ENCODE measurements at regions not wholly inside any gene's neighbourhood (a gene's known extent, or its start where the extent isn't known, plus 50 kb on each side); places are given as distances from the start of the nearest gene placed in this dataset.

DNA sequence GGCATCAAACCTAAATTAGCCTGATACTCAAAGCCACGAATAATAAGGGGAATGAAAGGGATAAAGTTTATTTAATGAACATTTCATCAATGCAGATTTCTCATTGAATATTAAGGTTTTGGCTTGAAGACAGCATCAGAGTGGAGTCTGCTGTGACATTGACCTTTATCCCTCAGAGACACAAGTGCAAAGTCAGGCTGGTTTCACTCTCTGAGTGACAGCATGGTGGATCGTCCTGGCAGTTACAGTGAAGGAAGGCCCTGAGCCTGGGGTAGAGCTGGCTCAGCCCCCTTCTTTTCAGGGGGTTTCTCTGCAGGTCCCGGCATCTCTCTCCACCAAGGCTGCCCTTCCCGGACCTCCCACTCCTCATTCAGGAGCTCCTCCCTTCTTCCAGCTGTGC lies 503.1 kb downstream of the PREX1 start:
- Histone ChIP-seq H3K4me3 (ENCODE audit: low read length) (no peak overlapping the region), H3K9ac (ENCODE audit: extremely low read depth, low read length, poor library complexity, severe bottlenecking) (no peak overlapping the region), H3K27ac (ENCODE audit: low read depth, low read length) (no peak overlapping the region), H3K36me3 (ENCODE audit: control insufficient read depth, insufficient read depth, low read length) (no peaks in the 10 kb centered on the region), H3K27me3 (ENCODE audit: control insufficient read depth, insufficient read depth, low read length, poor library complexity, severe bottlenecking) (no peaks in the 10 kb centered on the region), H3K9me3 (ENCODE audit: control insufficient read depth, low read length) (peaks cover 5% of the 10 kb centered on the region), H3K4me1 (ENCODE audit: control insufficient read depth, insufficient read depth, low read length) (peaks cover 7% of the 10 kb centered on the region)
- H3K36me3 Mint-ChIP-seq (ENCODE audit: low read depth): no peaks in the 10 kb centered on the region
- no peak overlapping the region for H3K27ac Mint-ChIP-seq
- H3K27me3 Mint-ChIP-seq (ENCODE audit: insufficient read depth): no peaks in the 10 kb centered on the region
- TF ChIP-seq CTCF (conservative IDR thresholded peaks at IDR 0.05): no peak
- no peak for DNase-seq
- no peaks in the 10 kb centered on the region for H3K9me3 Mint-ChIP-seq
- 93 to 95% methylated on average over 2 to 4 of the region's 4 CpGs for WGBS, 2 experiments (ENCODE audit: insufficient coverage in 1 of 2, insufficient read length in 1 of 2)
- peaks cover 10% of the 10 kb centered on the region for H3K4me1 Mint-ChIP-seq
- H3K4me3 Mint-ChIP-seq: no peak overlapping the region

DNA sequence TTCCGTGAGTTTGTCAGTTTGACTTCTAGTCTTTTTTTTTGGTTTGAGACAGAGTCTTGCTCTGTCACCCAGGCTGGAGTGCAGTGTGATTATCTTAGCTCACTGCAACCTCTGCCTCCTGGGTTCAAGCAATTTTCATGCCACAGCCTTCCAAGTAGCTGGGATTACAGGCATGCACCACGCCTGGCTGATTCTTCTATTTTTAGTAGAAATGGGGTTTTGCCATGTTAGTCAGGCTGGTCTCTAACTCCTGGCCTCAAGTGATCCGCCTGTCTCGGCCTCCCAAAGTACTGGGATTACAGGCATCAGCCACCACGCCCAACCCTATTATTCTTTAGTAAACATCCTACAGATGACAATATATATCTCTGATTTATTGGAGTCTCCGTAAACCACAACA lies 506.5 kb downstream of the PREX1 start:
- Mint-ChIP-seq H3K4me1 (peaks cover 18% of the 10 kb centered on the region), H3K27ac (no peak overlapping the region), H3K36me3 (ENCODE audit: low read depth) (no peaks in the 10 kb centered on the region), H3K27me3 (ENCODE audit: insufficient read depth) (peaks cover 5% of the 10 kb centered on the region), H3K4me3 (no peak overlapping the region), H3K9me3 (no peaks in the 10 kb centered on the region)
- WGBS, 2 experiments (ENCODE audit: insufficient coverage in 1 of 2, insufficient read length in 1 of 2): 91 to 95% methylated on average over 4 to 6 of the region's 6 CpGs
- H3K4me3 ChIP-seq (ENCODE audit: low read length): no peak overlapping the region
- H3K9me3 ChIP-seq (ENCODE audit: control insufficient read depth, low read length): peaks cover 5% of the 10 kb centered on the region
- H3K27ac ChIP-seq (ENCODE audit: low read depth, low read length): no peak overlapping the region
- DNase-seq: peak; percentile 11
- H3K9ac ChIP-seq (ENCODE audit: extremely low read depth, low read length, poor library complexity, severe bottlenecking): no peak overlapping the region
- no peak for TF ChIP-seq CTCF (conservative IDR thresholded peaks at IDR 0.05)
- no peaks in the 10 kb centered on the region for H3K27me3 ChIP-seq (ENCODE audit: control insufficient read depth, insufficient read depth, low read length, poor library complexity, severe bottlenecking)
- peaks cover 9% of the 10 kb centered on the region for H3K4me1 ChIP-seq (ENCODE audit: control insufficient read depth, insufficient read depth, low read length)
- no peaks in the 10 kb centered on the region for H3K36me3 ChIP-seq (ENCODE audit: control insufficient read depth, insufficient read depth, low read length)

- peak overlapping the region; percentile 65 for H3K27ac Mint-ChIP-seq
Measured at GRCh38 chr20:48319943-48320584, 507.7 kb downstream of the PREX1 start.

More at GRCh38 chr20:48319943-48320584, 507.7 kb downstream of the PREX1 start:
- TF ChIP-seq CTCF (conservative IDR thresholded peaks at IDR 0.05): no peak
- Mint-ChIP-seq H3K4me1 (peaks cover 18% of the 10 kb centered on the region), H3K9me3 (no peaks in the 10 kb centered on the region), H3K27me3 (ENCODE audit: insufficient read depth) (peaks cover 5% of the 10 kb centered on the region), H3K36me3 (ENCODE audit: low read depth) (no peaks in the 10 kb centered on the region), H3K4me3 (no peak overlapping the region)
- Histone ChIP-seq H3K9me3 (ENCODE audit: control insufficient read depth, low read length) (peaks cover 5% of the 10 kb centered on the region), H3K4me3 (ENCODE audit: low read length) (peak overlapping the region; percentile 19), H3K27me3 (ENCODE audit: control insufficient read depth, insufficient read depth, low read length, poor library complexity, severe bottlenecking) (no peaks in the 10 kb centered on the region), H3K36me3 (ENCODE audit: control insufficient read depth, insufficient read depth, low read length) (no peaks in the 10 kb centered on the region), H3K9ac (ENCODE audit: extremely low read depth, low read length, poor library complexity, severe bottlenecking) (no peak overlapping the region), H3K27ac (ENCODE audit: low read depth, low read length) (no peak overlapping the region), H3K4me1 (ENCODE audit: control insufficient read depth, insufficient read depth, low read length) (peaks cover 9% of the 10 kb centered on the region)
- 46 to 62% methylated on average over 6 to 11 of the region's 12 CpGs for WGBS, 2 experiments (ENCODE audit: insufficient coverage in 1 of 2, insufficient read length in 1 of 2)
- DNase-seq: peak; percentile 54
